Nephron (organoid): ENCODE measurements at regions not wholly inside any gene's neighbourhood (a gene's known extent, or its start where the extent isn't known, plus 50 kb on each side); places are given as distances from the start of the nearest gene placed in this dataset.

ENCODE experiments used
- H3K27ac Mint-ChIP-seq, 3 experiments: 2 replicates each; pipeline ENCODE4 v1.8.0; 2020; ENCODE audit warnings: mixed read lengths in 3 of 3, mild to moderate bottlenecking in 2 of 3, moderate library complexity in 1 of 3
- H3K27me3 Mint-ChIP-seq: 2 replicates; pipeline ENCODE4 v1.8.0; 2021; ENCODE audit warnings: low read depth, mild to moderate bottlenecking, moderate library complexity, mixed read lengths
- H3K36me3 Mint-ChIP-seq: 2 replicates; pipeline ENCODE4 v1.8.0; 2020; ENCODE audit warnings: low read depth, mixed read lengths
- H3K4me1 Mint-ChIP-seq: 2 replicates; pipeline ENCODE4 v1.8.0; 2020; ENCODE audit warnings: mixed read lengths
- H3K4me3 Mint-ChIP-seq, 3 experiments: 2 replicates each; pipeline ENCODE4 v1.8.0; 2020; ENCODE audit warnings: mild to moderate bottlenecking in 3 of 3, mixed read lengths in 3 of 3, moderate library complexity in 2 of 3
- H3K9me3 Mint-ChIP-seq: 2 replicates; pipeline ENCODE4 v1.8.0; 2020; ENCODE audit warnings: mixed read lengths
- TF ChIP-seq, protein P1 (sequence below), 3 experiments: fragments of 200-600 bp; sonication (generic); IDR thresholded peaks; one replicate each; pipeline ENCODE4 v1.5.0; 2021; ENCODE audit warnings: antibody characterized with exemption in 3 of 3; ENCODE audit not compliant: unreplicated experiment in 3 of 3

DNA sequence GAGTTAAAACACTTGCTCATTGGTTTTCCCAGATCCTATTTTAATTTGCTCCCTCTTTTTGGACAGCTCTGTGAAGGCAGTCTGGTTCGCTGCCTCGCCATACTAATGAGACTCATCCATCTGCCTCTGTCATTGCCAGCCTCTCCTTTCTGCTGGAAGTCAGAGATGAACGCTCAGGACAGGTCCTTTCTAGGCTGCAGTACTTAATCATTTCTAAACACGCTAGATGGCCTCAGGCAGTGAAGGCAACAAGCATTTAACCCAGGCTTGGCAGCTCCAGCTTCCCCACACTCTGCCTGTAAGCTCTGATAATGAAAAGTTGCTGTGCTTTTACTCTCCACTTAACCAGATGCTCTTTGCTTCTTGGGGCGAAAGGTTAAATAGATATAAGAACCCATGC lies 286.7 kb upstream of the POU3F2 start:
- TF ChIP-seq, protein P1, sequence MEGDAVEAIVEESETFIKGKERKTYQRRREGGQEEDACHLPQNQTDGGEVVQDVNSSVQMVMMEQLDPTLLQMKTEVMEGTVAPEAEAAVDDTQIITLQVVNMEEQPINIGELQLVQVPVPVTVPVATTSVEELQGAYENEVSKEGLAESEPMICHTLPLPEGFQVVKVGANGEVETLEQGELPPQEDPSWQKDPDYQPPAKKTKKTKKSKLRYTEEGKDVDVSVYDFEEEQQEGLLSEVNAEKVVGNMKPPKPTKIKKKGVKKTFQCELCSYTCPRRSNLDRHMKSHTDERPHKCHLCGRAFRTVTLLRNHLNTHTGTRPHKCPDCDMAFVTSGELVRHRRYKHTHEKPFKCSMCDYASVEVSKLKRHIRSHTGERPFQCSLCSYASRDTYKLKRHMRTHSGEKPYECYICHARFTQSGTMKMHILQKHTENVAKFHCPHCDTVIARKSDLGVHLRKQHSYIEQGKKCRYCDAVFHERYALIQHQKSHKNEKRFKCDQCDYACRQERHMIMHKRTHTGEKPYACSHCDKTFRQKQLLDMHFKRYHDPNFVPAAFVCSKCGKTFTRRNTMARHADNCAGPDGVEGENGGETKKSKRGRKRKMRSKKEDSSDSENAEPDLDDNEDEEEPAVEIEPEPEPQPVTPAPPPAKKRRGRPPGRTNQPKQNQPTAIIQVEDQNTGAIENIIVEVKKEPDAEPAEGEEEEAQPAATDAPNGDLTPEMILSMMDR (IDR thresholded peaks at IDR 0.05; ENCODE audit: unreplicated experiment in 3 of 3): no peak
- no peak overlapping the region for H3K4me3 Mint-ChIP-seq
- no peak overlapping the region for H3K27ac Mint-ChIP-seq
- H3K36me3 Mint-ChIP-seq: no peaks in the 10 kb centered on the region
- no peaks in the 10 kb centered on the region for H3K4me1 Mint-ChIP-seq
- peaks cover 7% of the 10 kb centered on the region for H3K27me3 Mint-ChIP-seq
- H3K9me3 Mint-ChIP-seq: no peaks in the 10 kb centered on the region

DNA sequence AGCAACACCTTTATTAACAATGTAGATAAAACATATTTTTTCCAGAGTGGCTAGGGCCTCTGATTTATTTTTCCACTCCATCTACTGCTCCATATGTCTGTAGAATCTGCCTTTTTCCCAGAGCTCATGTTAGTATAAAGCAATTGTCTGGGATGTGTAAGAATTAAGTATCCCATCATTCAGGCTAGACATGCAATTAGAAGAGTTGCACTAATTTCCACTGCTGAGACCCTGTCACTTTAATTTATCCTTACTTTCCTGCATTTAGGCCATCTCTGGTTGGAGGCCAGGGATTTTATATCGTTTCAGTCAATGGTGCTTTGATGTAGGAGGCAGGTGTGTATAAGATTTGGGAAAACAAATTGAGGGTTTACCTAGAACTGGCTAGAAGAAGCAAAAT lies 286.1 kb upstream of the POU3F2 start:
- Mint-ChIP-seq H3K27me3 (peaks cover 10% of the 10 kb centered on the region), H3K27ac (no peak overlapping the region), H3K4me1 (no peaks in the 10 kb centered on the region), H3K36me3 (no peaks in the 10 kb centered on the region), H3K9me3 (no peaks in the 10 kb centered on the region), H3K4me3 (no peak overlapping the region)
- TF ChIP-seq, protein P1 (IDR thresholded peaks at IDR 0.05; ENCODE audit: unreplicated experiment in 3 of 3): no peak

DNA sequence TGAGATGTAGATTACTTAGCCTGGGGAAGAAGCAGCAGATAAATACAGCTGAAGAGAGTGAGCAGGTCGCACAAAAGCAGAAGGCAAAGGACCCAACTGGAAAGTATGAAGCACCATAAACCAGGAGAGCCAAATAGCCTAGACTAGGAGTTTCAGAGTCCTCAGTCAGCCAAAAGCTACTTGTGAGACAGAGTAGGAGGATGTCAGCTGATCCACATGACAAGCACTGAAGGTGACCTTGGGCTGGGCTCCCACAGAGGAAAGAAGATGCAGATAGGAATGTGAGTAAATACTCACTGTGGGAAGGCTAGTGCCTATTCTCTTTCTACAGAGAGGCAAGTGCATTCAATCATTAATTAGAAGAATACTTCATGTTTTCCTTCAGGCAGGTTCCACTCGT lies 274.0 kb upstream of the POU3F2 start:
- TF ChIP-seq, protein P1 (IDR thresholded peaks at IDR 0.05; ENCODE audit: unreplicated experiment in 3 of 3): no peak
- Mint-ChIP-seq H3K4me3 (no peak overlapping the region), H3K27ac (no peak overlapping the region), H3K9me3 (no peaks in the 10 kb centered on the region), H3K36me3 (no peaks in the 10 kb centered on the region), H3K4me1 (no peaks in the 10 kb centered on the region), H3K27me3 (peaks cover 4% of the 10 kb centered on the region)

DNA sequence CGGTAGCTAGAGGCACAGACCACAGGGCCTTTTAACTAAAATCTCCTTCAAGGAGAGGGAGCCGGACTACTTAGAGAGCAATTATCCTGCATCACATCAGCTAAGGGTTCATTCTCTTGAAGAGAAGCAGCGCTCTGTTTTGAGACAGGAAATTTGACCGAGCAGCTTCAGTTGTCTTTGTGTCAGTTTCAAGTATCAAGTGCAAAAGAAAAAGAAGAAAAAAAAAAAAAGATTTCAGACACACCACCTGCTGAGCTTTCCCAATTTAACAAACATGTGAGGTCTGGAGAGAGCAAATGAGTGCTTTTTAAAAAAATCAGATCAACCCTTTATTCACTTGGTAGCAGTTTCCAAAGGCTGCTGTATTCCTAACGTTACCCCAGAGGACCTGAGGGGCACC lies 273.5 kb upstream of the POU3F2 start:
- Mint-ChIP-seq H3K36me3 (no peaks in the 10 kb centered on the region), H3K4me1 (no peaks in the 10 kb centered on the region), H3K9me3 (no peaks in the 10 kb centered on the region), H3K27ac (no peak overlapping the region), H3K4me3 (no peak overlapping the region), H3K27me3 (peaks cover 4% of the 10 kb centered on the region)
- TF ChIP-seq, protein P1 (IDR thresholded peaks at IDR 0.05; ENCODE audit: unreplicated experiment in 3 of 3): no peak

DNA sequence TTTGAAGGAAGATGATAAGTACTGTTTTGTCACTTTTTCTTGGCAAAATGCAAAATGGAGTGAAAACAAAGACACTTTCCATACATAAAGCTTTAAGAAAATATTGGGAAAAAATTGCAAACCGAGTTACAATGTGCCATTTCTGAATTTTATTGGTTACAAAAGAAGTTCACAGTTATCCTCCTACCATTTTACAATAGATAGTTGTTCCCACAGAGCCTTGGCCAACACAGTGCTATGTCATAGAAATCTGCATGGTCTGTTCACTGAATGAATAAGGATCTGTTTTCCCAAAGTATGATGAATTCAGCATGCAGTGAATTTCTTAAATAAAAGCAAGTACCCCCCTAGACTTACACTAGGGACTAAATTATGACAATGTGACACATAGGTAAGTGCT lies 268.2 kb upstream of the POU3F2 start:
- H3K9me3 Mint-ChIP-seq: no peaks in the 10 kb centered on the region
- no peaks in the 10 kb centered on the region for H3K36me3 Mint-ChIP-seq
- H3K27me3 Mint-ChIP-seq: peaks cover 4% of the 10 kb centered on the region
- H3K27ac Mint-ChIP-seq: no peak overlapping the region
- no peak overlapping the region for H3K4me3 Mint-ChIP-seq
- TF ChIP-seq, protein P1 (IDR thresholded peaks at IDR 0.05; ENCODE audit: unreplicated experiment in 3 of 3): no peak
- H3K4me1 Mint-ChIP-seq: no peaks in the 10 kb centered on the region

DNA sequence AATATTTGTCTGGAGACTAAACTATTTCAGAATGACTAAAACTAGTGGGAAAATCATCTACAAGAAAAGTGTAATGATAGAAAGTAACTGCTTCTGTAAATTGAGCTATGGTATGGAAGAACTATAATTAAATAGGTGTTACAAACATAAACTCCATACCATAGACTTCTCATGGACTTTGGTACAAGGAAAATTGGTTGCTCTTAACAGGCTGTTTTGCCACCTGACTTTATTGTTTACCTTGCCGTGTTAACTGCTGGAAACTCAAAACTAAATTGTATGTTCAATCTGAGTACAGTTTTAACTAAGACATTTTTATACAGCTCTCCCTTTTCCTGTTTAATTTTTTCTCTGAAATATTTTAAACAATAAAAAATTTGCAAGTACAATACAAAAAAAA lies 261.8 kb upstream of the POU3F2 start:
- Mint-ChIP-seq H3K4me1 (no peaks in the 10 kb centered on the region), H3K4me3 (no peak overlapping the region), H3K27ac (no peak overlapping the region), H3K9me3 (no peaks in the 10 kb centered on the region), H3K27me3 (no peaks in the 10 kb centered on the region), H3K36me3 (no peaks in the 10 kb centered on the region)
- TF ChIP-seq, protein P1 (IDR thresholded peaks at IDR 0.05; ENCODE audit: unreplicated experiment in 3 of 3): no peak
